Inflammatory macrophage (primary cell): ENCODE measurements at regions not wholly inside any gene's neighbourhood (a gene's known extent, or its start where the extent isn't known, plus 50 kb on each side); places are given as distances from the start of the nearest gene placed in this dataset.

Experiments used
- DNase-seq, 2 donors: peaks; one replicate each; pipeline ENCODE4 v3.0.0-alpha.2; 2020 to 2022

- no peak for DNase-seq
These were observed 243.3 kb upstream of the AFDN start for GRCh38 chr6:167583412-167583811.

GRCh38 chr6:167588181-167588919 lies 238.4 kb upstream of the AFDN start:
- no peak for DNase-seq

- DNase-seq, result no peak
These were observed 237.6 kb upstream of the AFDN start for GRCh38 chr6:167588920-167589614.

- DNase-seq, result no peak
These were observed 237.1 kb upstream of the AFDN start for GRCh38 chr6:167589615-167589940.

GRCh38 chr6:167590193-167590592 lies 236.5 kb upstream of the AFDN start:
- DNase-seq, result no peak
